Fibroblast of lung (primary cell): ENCODE measurements at regions not wholly inside any gene's neighbourhood (a gene's known extent, or its start where the extent isn't known, plus 50 kb on each side); places are given as distances from the start of the nearest gene placed in this dataset.
A peak's percentile ranks its signal among the peaks of the same experiment; 100 is the strongest.

Experiments
- DNase-seq, 2 donors: peaks; one replicate each; pipeline versions ENCODE4 v3.0.0 to v3.0.0-alpha.2; 2010; ENCODE audit warnings: low read depth in 2 of 2
- H2AFZ ChIP-seq: 2 replicates; pipeline ENCODE4 v1.5.1; 2012; ENCODE audit warnings: low read length, control low read depth, inconsistent platforms
- H3K27ac ChIP-seq: 2 replicates; pipeline ENCODE4 v1.5.1; 2011; ENCODE audit warnings: low read length, control low read depth; ENCODE audit not compliant: insufficient read depth
- H3K27me3 ChIP-seq: 2 replicates; pipeline ENCODE4 v1.5.1; 2011; ENCODE audit warnings: mild to moderate bottlenecking, low read length; ENCODE audit not compliant: control insufficient read depth, insufficient read depth
- H3K36me3 ChIP-seq: 2 replicates; pipeline ENCODE4 v1.5.1; 2011; ENCODE audit warnings: low read length; ENCODE audit not compliant: control insufficient read depth, insufficient read depth
- H3K4me1 ChIP-seq: 2 replicates; pipeline ENCODE4 v1.5.1; 2011; ENCODE audit warnings: low read length; ENCODE audit not compliant: control insufficient read depth, insufficient read depth; ENCODE audit errors: extremely low read depth
- H3K4me2 ChIP-seq: 2 replicates; pipeline ENCODE4 v1.5.1; 2011; ENCODE audit warnings: low read length, control low read depth; ENCODE audit not compliant: insufficient read depth; ENCODE audit errors: extremely low read depth
- H3K4me3 ChIP-seq, 4 experiments: fragments of 200-600 bp in 1 of 4; sonication (generic) in 1 of 4; replicated peaks in 1 of 4; 2 replicates each; pipeline ENCODE4 v1.5.1; 2011 to 2016; ENCODE audit warnings: low read length in 4 of 4, low read depth in 3 of 4, mild to moderate bottlenecking in 3 of 4, control low read depth in 2 of 4, inconsistent platforms in 1 of 4, mixed read lengths in 1 of 4; ENCODE audit not compliant: insufficient read depth in 1 of 4; ENCODE audit errors: control extremely low read depth in 1 of 4
- H3K79me2 ChIP-seq: 2 replicates; pipeline ENCODE4 v1.5.1; 2012; ENCODE audit warnings: mild to moderate bottlenecking, low read length, inconsistent platforms; ENCODE audit not compliant: control insufficient read depth, insufficient read depth
- H3K9ac ChIP-seq: 2 replicates; pipeline ENCODE4 v1.5.1; 2011; ENCODE audit warnings: mild to moderate bottlenecking, low read length, control low read depth; ENCODE audit not compliant: insufficient read depth
- H3K9me3 ChIP-seq: 2 replicates; pipeline ENCODE4 v1.5.1; 2012; ENCODE audit warnings: low read depth, low read length; ENCODE audit not compliant: control insufficient read depth, insufficient read depth
- H4K20me1 ChIP-seq: 2 replicates; pipeline ENCODE4 v1.5.1; 2011; ENCODE audit warnings: low read length; ENCODE audit not compliant: control insufficient read depth, insufficient read depth; ENCODE audit errors: extremely low read depth
- CTCF ChIP-seq, 2 donors: IDR thresholded peaks in 1 of 2; conservative IDR thresholded peaks in 1 of 2; 1 replicate in 1 of 2; 2 replicates in 1 of 2; pipeline ENCODE4 v1.5.1; 2011 to 2012; ENCODE audit warnings: low read length in 2 of 2, control low read depth in 1 of 2, inconsistent platforms in 1 of 2, low read depth in 1 of 2, mild to moderate bottlenecking in 1 of 2
- EZH2 ChIP-seq: IDR thresholded peaks from 2 replicates; pipeline ENCODE4 v1.5.1; 2012; ENCODE audit warnings: low read length, control low read depth, mild to moderate bottlenecking; ENCODE audit errors: missing control alignments

GRCh38 chr10:4167216-4167615 is 382.2 kb upstream of the KLF6 start:
- no peaks in the 10 kb centered on the region for H3K79me2 ChIP-seq
- H3K9ac ChIP-seq, result no peak overlapping the region
- H3K4me2 ChIP-seq, result no peak overlapping the region
- H3K36me3 ChIP-seq, result no peaks in the 10 kb centered on the region
- H3K4me3 ChIP-seq, result no peak overlapping the region
- no peaks in the 10 kb centered on the region for H3K27me3 ChIP-seq
- no peak overlapping the region for H3K27ac ChIP-seq
- no peak overlapping the region for H2AFZ ChIP-seq
- H3K4me1 ChIP-seq, result no peaks in the 10 kb centered on the region
- no peaks in the 10 kb centered on the region for H3K9me3 ChIP-seq
- TF ChIP-seq CTCF (conservative IDR thresholded peaks at IDR 0.05 in 1 of 2, IDR thresholded peaks at IDR 0.05 in 1 of 2; ENCODE audit: low read depth in 1 of 2, low read length in 2 of 2) (no peak), EZH2 (no peak)
- no peak for DNase-seq
- H4K20me1 ChIP-seq, result no peaks in the 10 kb centered on the region

GRCh38 chr10:4162571-4163286 is 377.7 kb upstream of the KLF6 start:
- no peak overlapping the region for H3K4me2 ChIP-seq
- DNase-seq, result peak in 1 of 2 donors; percentile 13
- no peak overlapping the region for H3K4me3 ChIP-seq
- H3K9me3 ChIP-seq, result no peaks in the 10 kb centered on the region
- no peaks in the 10 kb centered on the region for H3K4me1 ChIP-seq
- no peaks in the 10 kb centered on the region for H3K36me3 ChIP-seq
- H3K27me3 ChIP-seq, result no peaks in the 10 kb centered on the region
- H3K79me2 ChIP-seq, result no peaks in the 10 kb centered on the region
- no peak overlapping the region for H2AFZ ChIP-seq
- H3K27ac ChIP-seq, result no peak overlapping the region
- TF ChIP-seq EZH2, result no peak
- TF ChIP-seq CTCF (conservative IDR thresholded peaks at IDR 0.05 in 1 of 2, IDR thresholded peaks at IDR 0.05 in 1 of 2; ENCODE audit: low read depth in 1 of 2, low read length in 2 of 2), result no peak
- no peak overlapping the region for H3K9ac ChIP-seq
- no peaks in the 10 kb centered on the region for H4K20me1 ChIP-seq

GRCh38 chr10:4159173-4159572 is 374.2 kb upstream of the KLF6 start:
- H3K27ac ChIP-seq, result no peak overlapping the region
- H2AFZ ChIP-seq, result no peak overlapping the region
- H3K27me3 ChIP-seq, result no peaks in the 10 kb centered on the region
- no peak overlapping the region for H3K9ac ChIP-seq
- H3K36me3 ChIP-seq, result no peaks in the 10 kb centered on the region
- H3K4me3 ChIP-seq, result no peak overlapping the region
- TF ChIP-seq CTCF (conservative IDR thresholded peaks at IDR 0.05 in 1 of 2, IDR thresholded peaks at IDR 0.05 in 1 of 2; ENCODE audit: low read depth in 1 of 2, low read length in 2 of 2), result no peak
- no peak for TF ChIP-seq EZH2
- no peaks in the 10 kb centered on the region for H4K20me1 ChIP-seq
- H3K79me2 ChIP-seq, result no peaks in the 10 kb centered on the region
- H3K4me2 ChIP-seq, result no peak overlapping the region
- no peaks in the 10 kb centered on the region for H3K9me3 ChIP-seq
- no peak for DNase-seq
- no peaks in the 10 kb centered on the region for H3K4me1 ChIP-seq
